IMR-90 (cell line): ENCODE measurements at regions not wholly inside any gene's neighbourhood (a gene's known extent, or its start where the extent isn't known, plus 50 kb on each side); places are given as distances from the start of the nearest gene placed in this dataset.

Experiments used
- ATAC-seq: fragments of 200-7000 bp; cut with Tn5 transposase; 2 replicates; pipeline ENCODE4 v1.9.1; 2020; ENCODE audit warnings: low read depth, mild to moderate bottlenecking, moderate library complexity
- BruUV-seq: library from RNA; stranded (reverse); fragments of 400-500 nt; replicated peaks from 2 replicates; lab custom pipeline; 2021; lab: Mats Ljungman, UMichigan
- CTCF ChIA-PET: fragments of 300-600 bp; formaldehyde crosslinking; extraction: SDS; loops from one replicate; lab custom pipeline; 2021; ENCODE audit warnings: antibody characterized with exemption; lab: Yijun Ruan, JAX
- POLR2A ChIA-PET: fragments of 300-600 bp; sonication (Branson Sonifier 250); formaldehyde crosslinking; loops from one replicate; lab custom pipeline; 2022; ENCODE audit warnings: antibody characterized with exemption; ENCODE audit not compliant: unreplicated experiment; lab: Charles Lee
- DNase-seq: peaks from one replicate; pipeline ENCODE4 v3.0.0; 2013
- H2AFZ ChIP-seq: replicated peaks from 2 replicates; pipeline ENCODE3; 2013; ENCODE audit warnings: low read length, mild to moderate bottlenecking; ENCODE audit not compliant: poor library complexity
- H2AK5ac ChIP-seq: 2 replicates; pipeline ENCODE4 v1.6.1; 2013; ENCODE audit warnings: low read depth, low read length, inconsistent platforms
- H2AK9ac ChIP-seq: replicated peaks from 2 replicates; pipeline ENCODE3; 2013; ENCODE audit warnings: mild to moderate bottlenecking, low read depth, low read length, moderate library complexity; ENCODE audit not compliant: poor library complexity
- H2BK120ac ChIP-seq: 2 replicates; pipeline ENCODE4 v1.6.1; 2013; ENCODE audit warnings: low read depth, low read length, inconsistent platforms
- H2BK15ac ChIP-seq: 3 replicates; pipeline ENCODE4 v1.6.1; 2013; ENCODE audit warnings: low read depth, low read length, inconsistent platforms
- H2BK20ac ChIP-seq: 2 replicates; pipeline ENCODE4 v1.6.1; 2013; ENCODE audit warnings: low read depth, mild to moderate bottlenecking, inconsistent platforms, low read length, moderate library complexity
- H2BK5ac ChIP-seq: 2 replicates; pipeline ENCODE4 v1.6.1; 2013; ENCODE audit warnings: mild to moderate bottlenecking, low read depth, low read length, inconsistent platforms; ENCODE audit not compliant: poor library complexity, severe bottlenecking
- H3K14ac ChIP-seq: replicated peaks from 2 replicates; pipeline ENCODE4 v1.6.1; 2013; ENCODE audit warnings: low read depth, low read length, inconsistent platforms
- H3K18ac ChIP-seq: 2 replicates; pipeline ENCODE4 v1.6.1; 2013; ENCODE audit warnings: low read depth, low read length, control low read depth
- H3K23ac ChIP-seq: 2 replicates; pipeline ENCODE4 v1.6.1; 2013; ENCODE audit warnings: low read depth, low read length, inconsistent platforms
- H3K27ac ChIP-seq: 2 replicates; pipeline ENCODE4 v1.5.1; 2013; ENCODE audit warnings: mild to moderate bottlenecking, control low read depth, low read length; ENCODE audit not compliant: insufficient read depth
- H3K27me3 ChIP-seq: 2 replicates; pipeline ENCODE4 v1.6.1; 2013; ENCODE audit warnings: low read length; ENCODE audit not compliant: control insufficient read depth, insufficient read depth
- H3K36me3 ChIP-seq: 2 replicates; pipeline ENCODE4 v1.6.1; 2013; ENCODE audit warnings: low read length, mixed read lengths; ENCODE audit not compliant: control insufficient read depth, insufficient read depth
- H3K4ac ChIP-seq: 2 replicates; pipeline ENCODE4 v1.6.1; 2013; ENCODE audit warnings: low read depth, low read length, inconsistent platforms
- H3K4me1 ChIP-seq: 2 replicates; pipeline ENCODE4 v1.6.1; 2013; ENCODE audit warnings: low read length, mixed read lengths; ENCODE audit not compliant: control insufficient read depth, insufficient read depth
- H3K4me2 ChIP-seq: 2 replicates; pipeline ENCODE4 v1.6.1; 2013; ENCODE audit warnings: low read depth, mild to moderate bottlenecking, control low read depth, low read length, moderate library complexity
- H3K4me3 ChIP-seq: 2 replicates; pipeline ENCODE4 v1.5.1; 2013; ENCODE audit warnings: low read depth, mild to moderate bottlenecking, control low read depth, low read length, moderate library complexity; ENCODE audit not compliant: insufficient read depth
- H3K56ac ChIP-seq: 2 replicates; pipeline ENCODE4 v1.6.1; 2013; ENCODE audit warnings: low read length, inconsistent platforms; ENCODE audit not compliant: insufficient read depth; ENCODE audit errors: extremely low read depth
- H3K79me1 ChIP-seq, 2 experiments: 2 replicates each; pipeline ENCODE4 v1.6.1; 2013; ENCODE audit warnings: low read length in 2 of 2, inconsistent platforms in 1 of 2, low read depth in 1 of 2
- H3K9ac ChIP-seq: 2 replicates; pipeline ENCODE4 v1.6.1; 2013; ENCODE audit warnings: low read depth, low read length, control low read depth
- H3K9me1 ChIP-seq: 2 replicates; pipeline ENCODE4 v1.6.1; 2013; ENCODE audit warnings: low read length, inconsistent platforms; ENCODE audit not compliant: insufficient read depth
- H3K9me3 ChIP-seq: 2 replicates; pipeline ENCODE4 v1.6.1; 2013; ENCODE audit warnings: low read length; ENCODE audit not compliant: control insufficient read depth, insufficient read depth
- H4K20me1 ChIP-seq: 2 replicates; pipeline ENCODE4 v1.6.1; 2013; ENCODE audit warnings: low read length, inconsistent platforms; ENCODE audit not compliant: insufficient read depth
- H4K5ac ChIP-seq: 2 replicates; pipeline ENCODE4 v1.6.1; 2013; ENCODE audit warnings: mild to moderate bottlenecking, low read depth, low read length, control low read depth
- H4K8ac ChIP-seq, 2 experiments: 2 replicates each; pipeline ENCODE4 v1.6.1; 2013; ENCODE audit warnings: low read depth in 2 of 2, low read length in 2 of 2, control low read depth in 1 of 2, inconsistent platforms in 1 of 2
- H4K91ac ChIP-seq: 2 replicates; pipeline ENCODE4 v1.6.1; 2013; ENCODE audit warnings: low read depth, low read length, inconsistent platforms; ENCODE audit not compliant: insufficient read depth
- BHLHE40 ChIP-seq: fragments of 150-350 bp; IDR thresholded peaks from 2 replicates; pipeline ENCODE4 v1.6.1; 2016; ENCODE audit warnings: mild to moderate bottlenecking, low read depth, low read length
- MAFK ChIP-seq: IDR thresholded peaks from 2 replicates; pipeline ENCODE4 v1.6.1; 2012; ENCODE audit warnings: low read depth, low read length, improper control_type of control experiment
- POLR2A ChIP-seq: IDR thresholded peaks from 2 replicates; pipeline ENCODE4 v1.6.1; 2012; ENCODE audit warnings: mild to moderate bottlenecking, low read depth, low read length
- WGBS, 2 experiments: methylation state at CpG; one replicate each; pipeline versions ENCODE4 v1.1.5 to v1.1.7; 2013; ENCODE audit warnings: missing lambda C conversion rate in 2 of 2; ENCODE audit not compliant: insufficient read length in 1 of 2; ENCODE audit errors: extremely low coverage in 2 of 2; 5-methylcytosine and 5-hydroxymethylcytosine counted together
- dilution Hi-C: fragments of 300-500 bp; cut with HindIII; formaldehyde crosslinking; loops from one replicate; pipeline ENCODE4 v1.14.3; 2018; ENCODE audit warnings: low sequenced_read_pairs; ENCODE audit not compliant: unreplicated experiment
- in situ Hi-C: fragments of 300-500 bp; cut with MboI; formaldehyde crosslinking; loops from 3 replicates; pipeline ENCODE4 v1.14.3; 2019; ENCODE audit warnings: low sequenced_read_pairs, inconsistent platforms, mixed read lengths
- intact Hi-C: fragments of 100-400 bp; cut with micrococcal nuclease; formaldehyde crosslinking; loops from 2 replicates; pipeline ENCODE4 v1.10.0; 2022
- TF ChIP-seq, protein P1 (sequence below): fragments of 150-350 bp; IDR thresholded peaks from 2 replicates; pipeline ENCODE4 v1.6.1; 2017; ENCODE audit warnings: mild to moderate bottlenecking, antibody characterized with exemption, low read length, low read depth

DNA sequence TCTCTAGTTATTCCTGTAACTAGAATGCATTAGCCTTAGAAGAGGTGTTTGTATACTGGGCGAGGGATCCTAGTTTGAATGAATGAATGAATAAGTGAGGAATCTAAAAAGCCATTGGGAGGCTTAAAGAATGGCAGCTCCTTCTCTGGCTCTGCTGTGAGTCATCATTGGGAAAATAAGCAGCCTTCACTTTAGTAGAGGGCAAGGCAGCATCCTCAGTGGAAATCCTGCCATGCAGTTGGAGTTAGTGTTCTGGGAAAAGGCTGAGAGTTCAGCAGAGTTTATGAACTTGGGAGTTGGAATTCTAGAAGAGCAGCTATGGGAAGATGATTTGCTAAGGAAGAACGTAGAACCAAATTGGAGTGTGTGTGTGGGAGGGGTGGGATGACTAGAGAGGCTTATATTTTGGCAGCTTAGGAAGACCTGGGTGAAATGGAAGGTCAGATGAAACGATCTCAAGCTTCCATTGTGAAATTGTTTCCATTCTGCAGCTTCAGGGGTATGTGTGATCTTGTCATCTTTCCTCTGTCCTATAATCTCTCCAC is 120.8 kb downstream of the PTCSC3 start:
- Histone ChIP-seq H3K23ac (no peak overlapping the region), H2AK9ac (no peak overlapping the region), H3K9me1 (no peaks in the 10 kb centered on the region), H3K4me1 (no peaks in the 10 kb centered on the region), H3K4ac (no peak overlapping the region), H4K8ac (no peak overlapping the region), H3K56ac (no peak overlapping the region), H3K79me1 (no peaks in the 10 kb centered on the region), H2BK20ac (no peak overlapping the region), H3K9ac (no peak overlapping the region), H4K20me1 (no peaks in the 10 kb centered on the region), H2AK5ac (no peak overlapping the region), H3K4me2 (no peak overlapping the region), H3K9me3 (no peaks in the 10 kb centered on the region), H3K27me3 (peaks cover 4% of the 10 kb centered on the region), H3K14ac (no peak overlapping the region), H4K91ac (no peak overlapping the region), H4K5ac (no peak overlapping the region), H3K27ac (no peak overlapping the region), H2BK15ac (no peak overlapping the region), H2BK5ac (no peak overlapping the region), H3K18ac (no peak overlapping the region), H2BK120ac (no peak overlapping the region), H2AFZ (no peak overlapping the region), H3K36me3 (no peaks in the 10 kb centered on the region), H3K4me3 (no peak overlapping the region)
- no peak for DNase-seq
- POLR2A ChIA-PET = no interaction called here
- in situ Hi-C loops (no loop called here), intact Hi-C loops (no loop called here), dilution Hi-C loops (no loop called here)
- no peak for ATAC-seq
- TF ChIP-seq MAFK = no peak
- no peak for TF ChIP-seq BHLHE40
- TF ChIP-seq, protein P1, sequence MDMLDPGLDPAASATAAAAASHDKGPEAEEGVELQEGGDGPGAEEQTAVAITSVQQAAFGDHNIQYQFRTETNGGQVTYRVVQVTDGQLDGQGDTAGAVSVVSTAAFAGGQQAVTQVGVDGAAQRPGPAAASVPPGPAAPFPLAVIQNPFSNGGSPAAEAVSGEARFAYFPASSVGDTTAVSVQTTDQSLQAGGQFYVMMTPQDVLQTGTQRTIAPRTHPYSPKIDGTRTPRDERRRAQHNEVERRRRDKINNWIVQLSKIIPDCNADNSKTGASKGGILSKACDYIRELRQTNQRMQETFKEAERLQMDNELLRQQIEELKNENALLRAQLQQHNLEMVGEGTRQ = no peak
- TF ChIP-seq POLR2A = no peak
- no CpG with 5 or more reads among the region's 3 CpGs for WGBS, 2 experiments
- BruUV-seq = no TSS peak
- CTCF ChIA-PET = no interaction called here
